Mucosa of stomach (tissue), 1 donor: ENCODE measurements at regions not wholly inside any gene's neighbourhood (a gene's known extent, or its start where the extent isn't known, plus 50 kb on each side); places are given as distances from the start of the nearest gene placed in this dataset.
"Not testable (repeated sequence)": the region's sequence is repeated elsewhere in the genome, so short reads cannot be mapped to it uniquely, and the experiment has no call there.

Experiments used
- H3K27me3 ChIP-seq: one replicate; pipeline ENCODE4 v1.7.0; 2013; ENCODE audit warnings: mild to moderate bottlenecking, low read length; ENCODE audit not compliant: control insufficient read depth, insufficient read depth
- H3K36me3 ChIP-seq: one replicate; pipeline ENCODE4 v1.7.0; 2013; ENCODE audit warnings: low read length; ENCODE audit not compliant: control insufficient read depth, insufficient read depth
- H3K4me1 ChIP-seq: one replicate; pipeline ENCODE4 v1.7.0; 2013; ENCODE audit warnings: mild to moderate bottlenecking, low read length; ENCODE audit not compliant: control insufficient read depth, insufficient read depth
- H3K4me3 ChIP-seq: one replicate; pipeline ENCODE4 v1.7.0; 2013; ENCODE audit warnings: low read length
- H3K9ac ChIP-seq: one replicate; pipeline ENCODE4 v1.7.0; 2013; ENCODE audit warnings: mild to moderate bottlenecking, low read length, moderate library complexity
- H3K9me3 ChIP-seq: one replicate; pipeline ENCODE4 v1.7.0; 2013; ENCODE audit warnings: mild to moderate bottlenecking, low read length, moderate library complexity; ENCODE audit not compliant: control insufficient read depth
- donor health status: Pancreatic carcinoma.

- no peaks in the 10 kb centered on the region for H3K27me3 ChIP-seq
- H3K9ac ChIP-seq, result no peak overlapping the region
- peaks cover 6% of the 10 kb centered on the region for H3K4me1 ChIP-seq
- no peaks in the 10 kb centered on the region for H3K36me3 ChIP-seq
- H3K4me3 ChIP-seq, result no peak overlapping the region
- H3K9me3 ChIP-seq, result no peaks in the 10 kb centered on the region
Observed at GRCh38 chr6:139742671-139743070, 368.2 kb upstream of the CITED2 start.

- Histone ChIP-seq H3K4me3 (no peak overlapping the region), H3K27me3 (no peaks in the 10 kb centered on the region), H3K36me3 (no peaks in the 10 kb centered on the region), H3K9me3 (no peaks in the 10 kb centered on the region), H3K4me1 (peaks cover 6% of the 10 kb centered on the region), H3K9ac (no peak overlapping the region)
Observed at GRCh38 chr6:139738801-139739455, 364.5 kb upstream of the CITED2 start.

- H3K4me3 ChIP-seq, result no peak overlapping the region
- H3K9ac ChIP-seq, result no peak overlapping the region
- no peaks in the 10 kb centered on the region for H3K36me3 ChIP-seq
- no peaks in the 10 kb centered on the region for H3K4me1 ChIP-seq
- no peaks in the 10 kb centered on the region for H3K27me3 ChIP-seq
- no peaks in the 10 kb centered on the region for H3K9me3 ChIP-seq
Observed at GRCh38 chr6:139736325-139736906, 362.0 kb upstream of the CITED2 start.

GRCh38 chr6:139732451-139732850 lies 358.0 kb upstream of the CITED2 start:
- H3K27me3 ChIP-seq, result no peaks in the 10 kb centered on the region
- H3K9ac ChIP-seq, result no peak overlapping the region
- no peaks in the 10 kb centered on the region for H3K4me1 ChIP-seq

GRCh38 chr6:139730340-139730974 lies 356.0 kb upstream of the CITED2 start:
- H3K36me3 ChIP-seq, result no peaks in the 10 kb centered on the region
- H3K4me1 ChIP-seq, result no peaks in the 10 kb centered on the region
- no peak overlapping the region for H3K4me3 ChIP-seq
- no peaks in the 10 kb centered on the region for H3K27me3 ChIP-seq
- H3K9ac ChIP-seq, result no peak overlapping the region
- H3K9me3 ChIP-seq, result no peaks in the 10 kb centered on the region

More at GRCh38 chr6:139732451-139732850, 358.0 kb upstream of the CITED2 start:
- H3K9me3 ChIP-seq, result no peaks in the 10 kb centered on the region
- H3K4me3 ChIP-seq, result no peak overlapping the region
- H3K36me3 ChIP-seq, result no peaks in the 10 kb centered on the region

DNA sequence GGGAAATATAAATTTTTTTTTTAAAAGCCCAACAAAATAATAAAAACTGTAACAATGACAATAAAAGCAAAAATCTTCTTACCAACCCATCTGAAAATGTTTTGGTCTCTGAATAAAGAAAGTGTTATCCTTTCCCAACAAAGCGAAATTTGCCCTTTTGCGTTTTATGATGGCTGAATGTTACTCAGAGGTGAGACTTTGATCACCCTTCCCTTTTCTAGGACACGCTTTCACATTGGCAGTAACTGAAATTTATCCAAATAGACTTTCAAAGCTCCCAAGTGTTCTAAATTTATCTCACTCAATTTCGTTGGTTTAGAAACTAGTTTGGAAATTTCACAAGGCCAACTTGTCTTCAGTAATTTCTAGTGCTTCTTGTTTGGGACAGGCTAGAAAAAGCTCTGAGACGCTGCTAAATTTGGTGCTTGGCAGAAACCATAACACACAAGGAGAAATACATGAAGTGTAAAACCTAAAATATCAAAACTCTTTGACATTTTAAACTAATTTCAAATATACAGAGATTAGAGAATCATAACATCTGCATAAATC lies 354.5 kb upstream of the CITED2 start:
- H3K4me1 ChIP-seq, result no peaks in the 10 kb centered on the region
- no peaks in the 10 kb centered on the region for H3K36me3 ChIP-seq
- H3K27me3 ChIP-seq, result no peaks in the 10 kb centered on the region
- no peak overlapping the region for H3K9ac ChIP-seq
- no peaks in the 10 kb centered on the region for H3K9me3 ChIP-seq
- H3K4me3 ChIP-seq, result no peak overlapping the region

DNA sequence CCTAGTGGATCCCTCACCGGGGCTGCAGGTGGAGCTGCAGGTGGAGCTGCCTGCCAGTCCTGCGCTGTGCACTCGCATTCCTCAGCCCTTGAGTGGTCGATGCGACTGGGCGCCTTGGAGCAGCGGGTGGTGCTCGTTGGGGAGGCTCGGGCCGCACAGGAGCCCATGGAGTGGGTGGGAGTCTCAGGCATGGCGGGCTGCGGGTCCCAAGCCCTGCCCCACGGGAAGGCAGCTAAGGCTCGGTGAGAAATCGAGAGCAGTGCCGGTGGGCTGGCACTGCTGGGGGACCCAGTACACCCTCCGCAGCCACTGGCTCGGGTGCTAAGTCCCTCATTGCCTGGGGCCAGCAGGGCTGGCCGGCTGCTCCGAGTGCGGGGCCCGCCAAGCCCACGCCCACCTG lies 351.8 kb upstream of the CITED2 start:
- H3K9ac ChIP-seq, H3K4me3 ChIP-seq, H3K4me1 ChIP-seq, H3K36me3 ChIP-seq, H3K9me3 ChIP-seq, H3K27me3 ChIP-seq: not testable (repeated sequence)

- H3K4me3 ChIP-seq, result no peak overlapping the region
- H3K27me3 ChIP-seq, result no peaks in the 10 kb centered on the region
- no peak overlapping the region for H3K9ac ChIP-seq
- no peaks in the 10 kb centered on the region for H3K9me3 ChIP-seq
- H3K36me3 ChIP-seq, result no peaks in the 10 kb centered on the region
- H3K4me1 ChIP-seq, result no peaks in the 10 kb centered on the region
Observed at GRCh38 chr6:139722530-139722929, 348.1 kb upstream of the CITED2 start.

DNA sequence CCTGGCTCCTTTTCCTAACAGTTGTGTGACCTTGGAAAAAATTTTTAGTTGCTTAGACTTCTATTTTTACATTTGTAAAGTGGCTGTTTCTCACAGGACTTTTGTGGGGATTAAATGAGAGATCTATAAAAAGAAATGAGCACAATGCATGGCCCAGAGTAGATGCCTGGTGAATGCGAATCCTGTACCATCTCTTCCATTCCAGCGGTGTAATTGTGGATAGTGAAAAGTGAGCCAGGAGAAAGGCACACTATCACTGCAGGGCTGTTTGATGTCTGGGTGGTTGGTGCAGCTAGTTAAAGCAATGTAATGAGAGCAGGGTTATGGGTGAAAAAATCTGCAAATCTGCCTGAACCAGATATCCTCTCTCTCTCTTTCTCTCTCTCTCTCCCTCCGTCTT lies 347.5 kb upstream of the CITED2 start:
- no peaks in the 10 kb centered on the region for H3K27me3 ChIP-seq
- H3K9me3 ChIP-seq, result no peaks in the 10 kb centered on the region
- H3K4me1 ChIP-seq, result no peaks in the 10 kb centered on the region
- no peaks in the 10 kb centered on the region for H3K36me3 ChIP-seq
- H3K4me3 ChIP-seq, result no peak overlapping the region
- H3K9ac ChIP-seq, result no peak overlapping the region

DNA sequence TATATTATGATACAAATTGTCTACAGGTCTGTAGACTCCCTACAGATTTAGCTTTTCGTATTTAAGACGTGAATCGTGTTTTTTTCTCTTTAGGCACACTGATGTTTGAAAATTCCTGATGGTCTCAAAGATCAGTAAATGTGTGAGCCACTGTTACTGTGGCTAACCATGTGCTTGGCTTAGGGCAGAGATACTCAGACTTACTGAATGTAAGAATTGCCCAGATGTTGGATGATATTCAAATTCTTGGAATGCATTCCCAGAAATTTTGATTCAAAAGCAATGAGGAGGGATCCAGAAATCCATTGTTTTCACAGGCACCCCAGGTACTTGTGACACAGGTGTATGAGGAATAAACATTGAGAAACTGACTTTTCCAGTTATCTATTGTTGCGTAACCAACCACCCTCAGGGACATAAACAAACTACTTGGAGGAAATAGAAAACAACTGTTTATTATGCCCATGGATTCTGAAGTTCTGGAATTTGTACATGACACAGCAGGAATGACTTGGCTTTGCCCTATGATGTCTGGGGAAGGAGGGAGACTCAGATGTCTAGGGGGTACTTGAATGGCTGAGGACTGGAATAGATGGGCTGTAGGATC lies 339.6 kb upstream of the CITED2 start:
- Histone ChIP-seq H3K4me3 (no peak overlapping the region), H3K36me3 (no peaks in the 10 kb centered on the region), H3K9ac (no peak overlapping the region), H3K9me3 (no peaks in the 10 kb centered on the region), H3K27me3 (no peaks in the 10 kb centered on the region), H3K4me1 (peaks cover 6% of the 10 kb centered on the region)

DNA sequence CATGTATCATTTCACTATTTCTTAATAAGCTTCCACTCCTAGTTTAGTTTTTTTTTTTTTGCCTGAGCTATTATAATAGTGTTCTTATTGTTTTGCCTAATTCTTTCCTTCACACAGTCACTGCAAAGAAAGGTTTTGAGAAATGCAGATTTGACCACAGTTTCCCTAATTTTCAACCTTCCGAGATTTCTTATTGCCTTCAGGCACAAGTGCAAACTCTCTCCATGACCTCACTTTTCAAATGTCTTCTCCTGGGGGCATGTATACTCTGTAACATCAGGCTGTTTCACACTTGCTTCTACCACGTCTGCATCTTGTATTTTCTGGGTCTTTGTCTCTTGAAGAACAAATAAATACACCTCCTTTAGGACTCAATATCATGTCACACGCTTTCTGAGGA lies 339.0 kb upstream of the CITED2 start:
- H3K4me3 ChIP-seq, result no peak overlapping the region
- H3K27me3 ChIP-seq, result no peaks in the 10 kb centered on the region
- H3K9me3 ChIP-seq, result no peaks in the 10 kb centered on the region
- H3K36me3 ChIP-seq, result no peaks in the 10 kb centered on the region
- H3K9ac ChIP-seq, result no peak overlapping the region
- peaks cover 11% of the 10 kb centered on the region for H3K4me1 ChIP-seq

DNA sequence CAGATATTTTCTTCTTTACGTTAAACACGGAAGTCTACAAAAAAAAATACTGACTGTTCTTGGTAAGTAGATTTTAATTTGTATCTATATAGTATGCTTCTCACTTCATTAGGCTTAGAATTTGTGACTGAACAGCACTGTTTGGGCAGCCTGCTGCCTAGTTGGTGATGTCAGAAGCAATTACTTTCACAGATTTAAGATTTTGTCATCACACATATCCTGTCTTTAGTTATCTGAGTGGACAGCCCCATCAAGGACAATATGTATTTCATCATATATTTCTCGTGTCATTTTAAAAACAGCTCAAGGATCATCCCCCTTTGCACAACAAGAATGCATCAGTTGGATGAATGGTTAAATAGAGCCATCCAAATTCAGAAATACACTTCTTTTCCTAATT lies 338.4 kb upstream of the CITED2 start:
- Histone ChIP-seq H3K27me3 (no peaks in the 10 kb centered on the region), H3K4me3 (no peak overlapping the region), H3K9ac (no peak overlapping the region), H3K9me3 (no peaks in the 10 kb centered on the region), H3K4me1 (peaks cover 15% of the 10 kb centered on the region), H3K36me3 (no peaks in the 10 kb centered on the region)
